ENCODE measurements at regions not wholly inside any gene's neighbourhood (a gene's known extent, or its start where the extent isn't known, plus 50 kb on each side); places are given as distances from the start of the nearest gene placed in this dataset.

- DNase-seq (ENCODE audit: low read depth in 2 of 3, low spot score in 1 of 3) = no peak
Observed at GRCh38 chr12:107319533-107320032, 226.2 kb upstream of the CRY1 start.

- DNase-seq (ENCODE audit: low read depth in 2 of 3, low spot score in 1 of 3) = peak; percentile 66 to 77 (median 67)
Observed at GRCh38 chr12:107320033-107320928, 226.9 kb upstream of the CRY1 start.

- DNase-seq (ENCODE audit: low read depth in 2 of 3, low spot score in 1 of 3) = peak in 2 of 3 donors; percentile 52 to 59
Observed at GRCh38 chr12:107320929-107321631, 227.7 kb upstream of the CRY1 start.

- peak in 2 of 3 donors; percentile 29 to 41 for DNase-seq (ENCODE audit: low read depth in 2 of 3, low spot score in 1 of 3)
Observed at GRCh38 chr12:107322063-107322462, 228.7 kb upstream of the CRY1 start.

GRCh38 chr12:107325075-107325608, 231.8 kb upstream of the CRY1 start:
- DNase-seq (ENCODE audit: low read depth in 2 of 3, low spot score in 1 of 3) = no peak

GRCh38 chr12:107326237-107326636, 232.9 kb upstream of the CRY1 start:
- DNase-seq (ENCODE audit: low read depth in 2 of 3, low spot score in 1 of 3) = no peak

GRCh38 chr12:107327651-107328182, 234.4 kb upstream of the CRY1 start:
- no peak for DNase-seq (ENCODE audit: low read depth in 2 of 3, low spot score in 1 of 3)

GRCh38 chr12:107328442-107329133, 235.2 kb upstream of the CRY1 start:
- no peak for DNase-seq (ENCODE audit: low read depth in 2 of 3, low spot score in 1 of 3)

- DNase-seq (ENCODE audit: low read depth in 2 of 3, low spot score in 1 of 3) = no peak
Observed at GRCh38 chr12:107329569-107330324, 236.4 kb upstream of the CRY1 start.

GRCh38 chr12:107330831-107331431, 237.6 kb upstream of the CRY1 start:
- no peak for DNase-seq (ENCODE audit: low read depth in 2 of 3, low spot score in 1 of 3)

- DNase-seq (ENCODE audit: low read depth in 2 of 3, low spot score in 1 of 3) = no peak
Observed at GRCh38 chr12:107331471-107331870, 238.1 kb upstream of the CRY1 start.

GRCh38 chr12:107331912-107332311, 238.6 kb upstream of the CRY1 start:
- no peak for DNase-seq (ENCODE audit: low read depth in 2 of 3, low spot score in 1 of 3)

- no peak for DNase-seq (ENCODE audit: low read depth in 2 of 3, low spot score in 1 of 3)
Observed at GRCh38 chr12:107332743-107333142, 239.4 kb upstream of the CRY1 start.

- no peak for DNase-seq (ENCODE audit: low read depth in 2 of 3, low spot score in 1 of 3)
Observed at GRCh38 chr12:107335802-107336570, 242.6 kb upstream of the CRY1 start.

GRCh38 chr12:107336695-107337094, 243.3 kb upstream of the CRY1 start:
- DNase-seq (ENCODE audit: low read depth in 2 of 3, low spot score in 1 of 3) = no peak

- DNase-seq (ENCODE audit: low read depth in 2 of 3, low spot score in 1 of 3) = no peak
Observed at GRCh38 chr12:107337346-107338095, 244.2 kb upstream of the CRY1 start.

- DNase-seq (ENCODE audit: low read depth in 2 of 3, low spot score in 1 of 3) = no peak
Observed at GRCh38 chr12:107339487-107339886, 246.1 kb upstream of the CRY1 start.

- DNase-seq (ENCODE audit: low read depth in 2 of 3, low spot score in 1 of 3) = no peak
Observed at GRCh38 chr12:107339932-107340331, 246.6 kb upstream of the CRY1 start.

Measured in stimulated activated CD4-positive, alpha-beta T cell treated with anti-CD3 and anti-CD28 coated beads, Interleukin-12 subunit alpha, Interleukin-12 subunit beta, amount 100 ng/mL, for 48 hours (primary cell).